G401.6 (cell line): ENCODE measurements at regions not wholly inside any gene's neighbourhood (a gene's known extent, or its start where the extent isn't known, plus 50 kb on each side); places are given as distances from the start of the nearest gene placed in this dataset.
"Not testable (repeated sequence)": the region's sequence is repeated elsewhere in the genome, so short reads cannot be mapped to it uniquely, and the experiment has no call there.

ENCODE experiments used
- FAIRE-seq: peaks from 2 replicates; lab custom pipeline; 2012; peaks lifted over from hg19 to GRCh38; lab: Jason Lieb, UNC

GRCh38 chr10:20652424-20652823, 244.7 kb downstream of the NEBL start:
- not testable (repeated sequence) for FAIRE-seq

GRCh38 chr10:20648263-20648874, 248.7 kb downstream of the NEBL start:
- no peak for FAIRE-seq

GRCh38 chr10:20647756-20648155, 249.4 kb downstream of the NEBL start:
- FAIRE-seq, result no peak

DNA sequence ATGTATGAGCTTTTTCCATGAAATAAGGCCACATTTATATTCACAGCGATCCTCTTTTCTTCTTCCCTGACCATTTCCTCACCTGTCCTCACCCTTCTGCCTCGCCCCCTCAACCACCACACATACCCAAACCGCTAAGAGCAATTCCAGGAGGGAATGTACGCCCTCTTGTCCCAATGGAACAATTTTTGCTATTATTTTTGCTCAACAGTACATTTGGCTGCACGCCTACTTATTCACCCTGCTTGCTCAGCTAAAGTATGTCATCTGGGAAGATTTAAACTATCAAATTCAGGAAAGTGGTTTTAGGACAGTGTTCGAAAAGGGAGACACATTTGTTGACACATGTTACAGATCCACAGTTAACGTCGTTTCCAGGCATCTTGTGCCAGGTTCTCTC, 252.7 kb downstream of the NEBL start:
- no peak for FAIRE-seq

DNA sequence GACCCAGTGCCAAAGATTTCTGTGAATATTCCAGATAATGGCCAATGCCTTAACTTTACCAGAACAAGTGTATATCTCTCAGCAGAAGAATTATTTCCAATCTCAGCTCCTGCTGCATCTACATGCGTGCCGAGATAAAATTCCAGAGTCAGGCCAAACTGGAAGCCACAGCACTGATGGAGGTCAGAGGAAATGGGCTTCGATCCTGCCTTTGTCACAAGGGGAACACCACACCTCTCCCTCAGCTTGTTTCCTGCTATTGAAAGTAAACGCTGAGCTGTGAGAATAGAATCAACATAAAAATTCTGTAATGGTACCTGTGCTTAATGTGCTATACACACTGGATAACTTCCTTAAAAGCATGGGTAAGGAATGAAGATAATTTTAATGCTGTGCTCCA, 255.5 kb downstream of the NEBL start:
- FAIRE-seq, result no peak

DNA sequence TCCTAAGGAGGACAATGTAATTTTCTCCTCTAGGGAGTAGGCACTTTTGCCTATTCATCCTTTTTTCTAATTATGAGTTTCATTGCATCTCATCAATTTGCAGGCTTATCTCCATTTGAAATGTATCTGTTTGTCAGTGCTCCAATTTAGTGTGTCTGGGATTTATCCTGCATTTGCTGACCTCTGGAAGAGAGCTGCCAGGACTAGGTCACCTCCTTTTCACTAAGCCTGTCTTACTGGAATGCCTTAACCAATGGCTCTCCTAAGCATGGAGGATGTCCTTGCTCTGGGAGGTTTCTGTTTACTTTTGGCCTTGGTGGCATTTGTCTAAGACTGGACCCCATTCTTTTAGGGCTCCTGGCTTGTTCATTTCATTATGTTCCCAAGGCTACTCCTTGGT, 261.5 kb downstream of the NEBL start:
- no peak for FAIRE-seq

DNA sequence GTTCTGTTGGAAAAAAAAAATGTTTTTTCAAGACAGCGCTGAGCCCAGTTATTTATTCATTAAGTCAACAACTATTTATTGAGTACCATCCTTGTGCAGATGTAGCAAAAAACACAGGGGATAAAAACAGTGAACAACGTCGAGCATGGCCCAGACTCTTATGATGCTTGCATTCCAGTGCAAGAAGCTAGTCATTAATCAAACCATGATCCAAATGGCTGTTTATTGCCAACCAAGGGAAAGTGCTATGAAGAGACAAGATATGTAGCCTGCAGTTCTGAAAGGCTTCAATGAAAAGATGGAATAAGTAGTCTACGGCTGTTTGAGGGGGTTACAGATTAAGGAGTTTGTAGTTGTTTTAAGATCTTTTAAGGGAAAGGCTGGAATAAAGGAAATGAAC, 262.3 kb downstream of the NEBL start:
- FAIRE-seq, result no peak

DNA sequence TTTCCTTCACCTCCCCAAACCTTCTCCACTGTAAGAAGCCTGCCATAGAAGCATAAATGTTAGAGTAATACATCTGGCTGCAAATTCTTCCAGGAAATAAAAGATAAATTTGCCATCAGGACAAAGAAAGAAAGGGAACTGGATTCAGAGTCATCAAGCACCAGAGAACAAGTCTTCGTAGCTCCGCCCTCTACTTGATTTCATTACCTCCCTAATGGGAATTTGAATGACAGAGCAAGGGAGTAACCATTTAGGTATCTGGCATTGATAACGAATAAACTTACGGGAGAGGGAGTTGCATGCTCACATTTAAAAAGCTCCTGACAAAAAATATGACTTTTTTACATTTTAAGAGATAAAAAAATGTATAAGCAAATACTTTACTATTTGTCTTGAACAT, 263.4 kb downstream of the NEBL start:
- FAIRE-seq, result no peak

- no peak for FAIRE-seq
These were observed 264.4 kb downstream of the NEBL start for GRCh38 chr10:20632696-20633095.

DNA sequence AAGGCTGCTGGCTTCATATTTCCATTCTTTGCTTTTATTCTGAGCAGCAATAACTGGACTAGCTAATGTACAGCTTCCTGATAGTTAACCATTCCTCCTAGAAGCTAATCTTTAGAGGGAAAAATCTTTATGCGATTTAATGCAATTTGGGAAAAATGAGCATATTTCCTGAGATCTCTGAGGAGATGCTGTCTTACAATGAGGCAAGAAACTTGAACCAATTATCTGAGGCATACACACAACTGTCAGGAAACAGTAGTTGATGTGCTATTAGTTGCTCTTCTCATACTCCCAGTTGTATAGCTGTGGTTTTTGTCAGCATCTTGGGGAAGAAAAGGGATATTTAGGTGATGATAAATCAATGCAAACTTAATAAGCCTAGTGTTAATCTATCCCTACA, 265.9 kb downstream of the NEBL start:
- no peak for FAIRE-seq

- FAIRE-seq, result no peak
These were observed 266.9 kb downstream of the NEBL start for GRCh38 chr10:20630092-20630643.

DNA sequence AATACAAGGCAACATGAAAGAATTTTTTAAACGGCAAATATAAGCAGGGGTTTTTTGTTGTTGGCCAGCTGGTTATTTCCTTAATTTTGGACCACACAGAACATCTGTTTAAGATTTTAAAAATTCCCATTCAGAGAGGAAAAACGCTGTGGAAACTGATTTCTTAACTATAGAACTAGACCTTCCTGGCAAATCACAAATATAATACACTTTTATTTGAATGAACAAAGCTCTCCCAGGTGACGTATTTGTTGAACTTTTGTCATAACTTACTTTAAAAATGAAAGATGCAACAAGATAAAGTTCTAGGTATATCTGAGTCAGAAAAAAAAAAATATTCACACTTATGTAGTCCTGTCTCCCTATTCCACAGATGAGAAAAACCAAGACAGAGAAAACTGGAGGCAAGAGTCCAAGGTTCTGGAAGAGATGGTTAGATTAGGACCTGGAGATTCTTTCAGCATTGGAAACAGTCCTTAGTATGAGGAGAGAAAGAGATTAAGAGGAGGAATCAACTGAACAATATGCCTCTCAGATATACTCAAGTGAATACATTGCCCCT, 269.1 kb downstream of the NEBL start:
- no peak for FAIRE-seq

DNA sequence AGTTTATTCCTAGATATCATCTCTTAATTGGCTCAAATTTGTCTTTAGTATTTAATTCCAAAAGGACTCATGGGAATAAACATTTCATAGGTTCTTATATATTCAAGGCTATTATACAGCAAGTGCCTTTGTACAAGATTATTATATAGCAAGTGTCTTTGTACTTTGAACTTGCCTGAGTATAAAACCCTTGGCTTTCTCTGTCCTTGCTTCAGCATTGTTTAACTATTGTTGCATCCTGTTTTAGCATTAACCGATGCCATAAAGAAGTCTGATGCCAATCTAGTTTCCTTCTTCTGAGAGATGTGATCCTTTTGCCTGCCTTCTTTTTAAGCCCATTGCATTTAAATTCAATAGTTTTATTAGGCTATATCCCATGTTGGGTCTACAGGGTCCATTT, 270.0 kb downstream of the NEBL start:
- FAIRE-seq, result no peak

GRCh38 chr10:20625868-20626267, 271.2 kb downstream of the NEBL start:
- no peak for FAIRE-seq

- FAIRE-seq, result no peak
These were observed 272.5 kb downstream of the NEBL start for GRCh38 chr10:20624642-20625041.

GRCh38 chr10:20623546-20623945, 273.6 kb downstream of the NEBL start:
- no peak for FAIRE-seq

DNA sequence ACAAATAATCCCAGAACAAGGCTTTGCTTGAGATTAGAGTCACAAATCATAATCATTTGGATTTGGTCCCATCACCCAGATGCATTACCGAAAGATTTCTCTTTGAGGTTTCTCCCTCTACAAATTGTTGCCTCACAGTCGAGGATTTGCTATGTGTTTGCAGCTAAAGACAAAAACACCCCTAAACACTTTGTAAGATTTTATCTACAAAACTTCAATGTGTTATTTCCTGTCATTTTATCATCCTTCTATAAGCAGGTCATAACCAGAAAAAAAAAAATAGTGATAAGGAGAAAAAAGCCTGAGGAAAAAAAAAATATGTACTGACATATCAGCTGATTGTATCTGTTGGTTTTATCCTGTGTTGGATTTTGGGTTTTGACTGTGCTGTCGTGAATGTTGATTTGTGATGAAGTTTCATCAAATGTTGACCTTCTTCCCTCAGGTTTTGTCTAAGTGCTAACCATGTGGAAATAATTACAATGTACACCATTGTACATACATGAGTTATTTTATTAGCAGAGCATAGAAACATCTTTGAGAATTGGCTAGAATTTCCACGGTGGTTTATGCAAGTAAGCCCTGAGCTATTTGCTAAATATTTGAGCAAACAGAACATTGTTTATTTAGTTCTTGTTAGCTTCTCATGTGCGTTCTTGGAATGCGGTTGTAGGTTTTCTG, 274.4 kb downstream of the NEBL start:
- FAIRE-seq, result no peak

- FAIRE-seq, result no peak
These were observed 276.1 kb downstream of the NEBL start for GRCh38 chr10:20620981-20621380.

DNA sequence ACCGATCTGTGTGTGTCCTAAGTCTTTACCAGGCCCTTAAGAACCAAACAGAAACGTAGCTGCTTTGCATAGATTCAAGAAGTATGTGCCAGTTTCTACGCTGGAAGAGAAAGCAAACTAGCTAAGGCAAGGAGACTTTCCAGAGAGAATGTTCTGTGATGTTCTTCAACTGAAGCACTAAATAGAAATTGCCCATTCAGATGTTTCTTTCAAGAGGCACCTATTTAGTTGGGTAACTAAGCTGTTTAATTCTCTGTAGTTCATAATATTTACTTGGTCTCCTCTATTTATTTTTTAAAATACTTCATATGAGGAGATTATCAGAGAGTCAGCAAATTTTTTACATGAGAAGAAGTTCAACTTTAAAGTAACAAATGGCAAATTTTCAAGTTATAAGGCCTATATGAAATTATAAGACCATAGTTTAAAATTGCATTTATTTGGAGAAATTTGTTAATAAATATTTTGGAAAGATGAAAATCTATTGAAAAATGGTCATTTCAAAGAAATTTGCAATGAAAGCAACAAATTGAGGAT, 279.0 kb downstream of the NEBL start:
- FAIRE-seq, result no peak

DNA sequence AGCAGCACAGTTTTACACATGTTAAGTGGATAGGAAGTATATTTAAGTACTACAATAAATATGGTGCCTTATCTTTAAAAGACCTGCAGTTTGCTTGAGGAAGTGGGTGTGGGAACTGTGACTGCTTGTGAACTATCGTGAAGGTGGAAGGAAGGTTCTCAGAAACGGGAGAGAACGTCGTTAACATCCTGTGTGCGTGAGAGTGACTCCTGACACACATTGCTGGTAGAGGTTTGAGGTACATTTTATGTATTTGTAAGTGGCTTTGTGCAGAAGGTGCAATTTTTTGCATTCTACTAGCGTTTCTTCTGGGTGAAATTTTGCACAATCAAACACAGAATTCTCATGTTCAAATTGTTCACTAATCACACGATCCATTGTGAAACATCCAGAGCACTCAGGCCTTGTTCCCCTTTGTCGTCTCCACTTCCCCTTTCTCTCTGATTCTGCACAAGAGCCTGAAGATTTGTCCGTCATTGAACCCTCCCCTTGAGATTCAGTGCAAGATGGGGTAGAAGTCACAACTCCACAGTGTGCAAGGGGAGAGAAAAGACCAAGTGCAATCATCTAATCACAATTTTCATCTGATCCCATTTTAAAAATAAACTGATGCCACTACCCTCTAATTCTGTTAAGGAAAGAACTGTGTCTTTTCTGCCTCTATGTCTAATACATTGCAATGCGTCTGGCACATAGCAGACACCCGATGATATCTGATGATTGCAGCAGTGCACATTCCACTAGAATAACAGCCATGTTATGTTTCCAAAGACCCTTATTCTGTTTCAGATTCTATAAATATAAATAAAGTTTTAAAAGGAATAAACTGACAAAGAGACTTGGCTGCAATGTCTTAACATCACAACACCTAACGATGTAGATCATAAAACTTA, 279.9 kb downstream of the NEBL start:
- FAIRE-seq, result no peak

GRCh38 chr10:20616056-20616671, 280.9 kb downstream of the NEBL start:
- FAIRE-seq, result no peak

DNA sequence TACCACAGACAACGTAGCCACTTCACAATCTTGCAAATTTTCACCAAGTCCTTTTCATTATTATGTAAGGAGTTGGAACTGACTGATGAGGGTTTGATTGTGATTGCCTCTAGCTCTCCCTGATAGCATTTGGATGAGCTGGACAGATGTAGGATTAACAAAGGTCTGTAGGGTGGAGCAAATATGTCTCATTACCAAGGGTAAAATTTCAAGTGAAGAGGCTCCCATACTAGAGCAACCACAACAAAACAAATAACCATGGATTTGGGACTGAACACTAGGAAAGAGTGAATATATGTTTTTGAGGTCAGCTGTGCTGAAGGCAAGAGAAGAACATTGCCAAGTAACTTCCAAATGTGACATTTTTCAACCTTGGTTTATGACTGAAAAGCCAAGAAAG, 281.7 kb downstream of the NEBL start:
- no peak for FAIRE-seq
